SK-N-MC (cell line): ENCODE measurements at regions not wholly inside any gene's neighbourhood (a gene's known extent, or its start where the extent isn't known, plus 50 kb on each side); places are given as distances from the start of the nearest gene placed in this dataset.

Source experiments
- EZH2 ChIP-seq: fragments of 200-600 bp; sonication (generic); IDR thresholded peaks from one replicate; pipeline ENCODE4 v1.6.1; 2017; ENCODE audit warnings: antibody characterized with exemption
- FOXP2 ChIP-seq: optimal IDR thresholded peaks from 2 replicates; pipeline ENCODE3; 2011; ENCODE audit warnings: mild to moderate bottlenecking, moderate library complexity; ENCODE audit not compliant: insufficient read depth; ENCODE audit errors: extremely low read length, control extremely low read depth
- POLR2AphosphoS5 ChIP-seq: IDR thresholded peaks from 2 replicates; pipeline ENCODE4 v1.6.1; 2012; ENCODE audit warnings: mild to moderate bottlenecking, low read depth, low read length, borderline replicate concordance

- TF ChIP-seq POLR2AphosphoS5 (no peak), EZH2 (no peak), FOXP2 (no peak)
Measured at GRCh38 chr4:183841001-183841400, 64.1 kb upstream of the STOX2 start.
